GM23338 (cell line): ENCODE measurements at regions not wholly inside any gene's neighbourhood (a gene's known extent, or its start where the extent isn't known, plus 50 kb on each side); places are given as distances from the start of the nearest gene placed in this dataset.

Experiments
- ATAC-seq: fragments of 200-7000 bp; cut with Tn5 transposase; 3 replicates; pipeline ENCODE4 v1.9.1; 2020
- DNase-seq: peaks from one replicate; pipeline ENCODE4 v3.0.0-alpha.2; 2015; ENCODE audit warnings: low spot score
- H2AFZ ChIP-seq: fragments of 200-600 bp; sonication (generic); 2 replicates; pipeline ENCODE4 v1.8.0; 2016; ENCODE audit warnings: antibody characterized with exemption, mild to moderate bottlenecking, moderate library complexity
- H3F3A ChIP-seq: fragments of 200-600 bp; sonication (generic); replicated peaks from 2 replicates; pipeline ENCODE4 v1.8.0; 2017; ENCODE audit warnings: antibody characterized with exemption, mixed run types, low read depth
- H3K27ac ChIP-seq: fragments of 200-600 bp; sonication (generic); 2 replicates; pipeline ENCODE4 v1.6.1; 2016; ENCODE audit warnings: low read depth
- H3K27me3 ChIP-seq: fragments of 200-600 bp; sonication (generic); 2 replicates; pipeline ENCODE4 v1.8.0; 2016; ENCODE audit warnings: mild to moderate bottlenecking, mixed run types, moderate library complexity; ENCODE audit not compliant: insufficient read depth
- H3K36me3 ChIP-seq: fragments of 200-600 bp; sonication (generic); 2 replicates; pipeline ENCODE4 v1.8.0; 2016; ENCODE audit warnings: mild to moderate bottlenecking; ENCODE audit not compliant: insufficient read depth
- H3K4me1 ChIP-seq: fragments of 200-600 bp; sonication (generic); 2 replicates; pipeline ENCODE4 v1.8.0; 2016; ENCODE audit warnings: mild to moderate bottlenecking, moderate library complexity; ENCODE audit not compliant: insufficient read depth
- H3K4me2 ChIP-seq: fragments of 200-600 bp; sonication (generic); 2 replicates; pipeline ENCODE4 v1.7.1; 2017; ENCODE audit warnings: mixed run types
- H3K4me3 ChIP-seq: fragments of 200-600 bp; sonication (generic); 2 replicates; pipeline ENCODE4 v1.6.1; 2016; ENCODE audit warnings: mixed run types
- H3K79me2 ChIP-seq: fragments of 200-600 bp; sonication (generic); replicated peaks from 2 replicates; pipeline ENCODE4 v1.8.0; 2017; ENCODE audit warnings: mild to moderate bottlenecking; ENCODE audit not compliant: insufficient read depth
- H3K9me2 ChIP-seq: fragments of 200-600 bp; sonication (generic); 2 replicates; pipeline ENCODE4 v1.8.0; 2017; ENCODE audit not compliant: insufficient read depth
- H4K20me1 ChIP-seq: fragments of 200-600 bp; sonication (generic); replicated peaks from 2 replicates; pipeline ENCODE4 v1.8.0; 2017; ENCODE audit warnings: mild to moderate bottlenecking; ENCODE audit not compliant: insufficient read depth
- H3K27ac Mint-ChIP-seq: 2 replicates; pipeline ENCODE4 v1.8.0; 2020; ENCODE audit warnings: inconsistent platforms, mild to moderate bottlenecking, moderate library complexity, mixed read lengths
- H3K27me3 Mint-ChIP-seq: 3 replicates; pipeline ENCODE4 v1.8.0; 2022; ENCODE audit warnings: low read depth, mild to moderate bottlenecking, moderate library complexity, mixed read lengths, inconsistent platforms; ENCODE audit not compliant: insufficient read depth, poor library complexity
- H3K36me3 Mint-ChIP-seq: 3 replicates; pipeline ENCODE4 v1.8.0; 2021; ENCODE audit warnings: low read depth, mild to moderate bottlenecking, inconsistent platforms, moderate library complexity, mixed read lengths
- H3K4me1 Mint-ChIP-seq: 3 replicates; pipeline ENCODE4 v1.8.0; 2020; ENCODE audit warnings: mild to moderate bottlenecking, inconsistent platforms, mixed read lengths
- H3K4me3 Mint-ChIP-seq: 3 replicates; pipeline ENCODE4 v1.8.0; 2021; ENCODE audit warnings: moderate library complexity, mild to moderate bottlenecking, inconsistent platforms, mixed read lengths
- H3K9me3 Mint-ChIP-seq: 3 replicates; pipeline ENCODE4 v1.8.0; 2020; ENCODE audit warnings: moderate library complexity, mild to moderate bottlenecking, inconsistent platforms, mixed read lengths
- CREB1 ChIP-seq: fragments of 250-450 bp; sonication (Bioruptor Pico); IDR thresholded peaks from 2 replicates; pipeline ENCODE4 v1.5.0; 2020; ENCODE audit warnings: low read depth, mild to moderate bottlenecking, moderate library complexity
- CTCF ChIP-seq, 2 experiments: fragments of 200-600 bp in 1 of 2; sonication (generic) in 1 of 2; conservative IDR thresholded peaks; 2 replicates each; pipeline versions ENCODE4 v1.5.1 to v1.6.1; 2016 to 2017; ENCODE audit warnings: antibody characterized with exemption in 2 of 2, low read depth in 2 of 2, mild to moderate bottlenecking in 2 of 2, moderate library complexity in 1 of 2
- ETS1 ChIP-seq: IDR thresholded peaks from 2 replicates; pipeline ENCODE4 v1.6.1; 2016; ENCODE audit warnings: antibody characterized with exemption
- EZH2 ChIP-seq: fragments of 200-600 bp; sonication (generic); IDR thresholded peaks from one replicate; pipeline ENCODE4 v1.8.0; 2017; ENCODE audit warnings: antibody characterized with exemption, mild to moderate bottlenecking, low read depth; ENCODE audit not compliant: unreplicated experiment
- EZH2phosphoT487 ChIP-seq: fragments of 200-600 bp; sonication (generic); IDR thresholded peaks from one replicate; pipeline ENCODE4 v1.8.1; 2018; ENCODE audit warnings: antibody characterized with exemption; ENCODE audit not compliant: unreplicated experiment
- JUNB ChIP-seq: IDR thresholded peaks from one replicate; pipeline ENCODE4 v1.6.1; 2016; ENCODE audit warnings: antibody characterized with exemption; ENCODE audit not compliant: unreplicated experiment
- NANOG ChIP-seq: IDR thresholded peaks from 2 replicates; pipeline ENCODE4 v1.6.1; 2016; ENCODE audit warnings: antibody characterized with exemption, borderline replicate concordance
- POLR2AphosphoS5 ChIP-seq: IDR thresholded peaks from 2 replicates; pipeline ENCODE4 v1.6.1; 2016; ENCODE audit warnings: antibody characterized with exemption, low read depth
- REST ChIP-seq: IDR thresholded peaks from one replicate; pipeline ENCODE4 v1.6.1; 2018; ENCODE audit warnings: antibody characterized with exemption; ENCODE audit not compliant: unreplicated experiment
- STAT1 ChIP-seq: IDR thresholded peaks from one replicate; pipeline ENCODE4 v1.6.1; 2016; ENCODE audit warnings: antibody characterized with exemption; ENCODE audit not compliant: unreplicated experiment
- ZNF114 ChIP-seq: fragments of 250-450 bp; sonication (Bioruptor Pico); IDR thresholded peaks from 2 replicates; pipeline ENCODE4 v1.5.0; 2020; ENCODE audit warnings: mild to moderate bottlenecking, moderate library complexity
- ZNF331 ChIP-seq: fragments of 250-450 bp; sonication (Bioruptor Pico); IDR thresholded peaks from 2 replicates; pipeline ENCODE4 v1.5.0; 2020; ENCODE audit warnings: low read depth, mild to moderate bottlenecking, moderate library complexity
- ZNF462 ChIP-seq: fragments of 250-450 bp; sonication (Bioruptor Pico); IDR thresholded peaks from 2 replicates; pipeline ENCODE4 v1.5.0; 2020; ENCODE audit warnings: mild to moderate bottlenecking, moderate library complexity

GRCh38 chr5:107254902-107255234, 415.9 kb downstream of the EFNA5 start:
- Mint-ChIP-seq H3K9me3 (no peaks in the 10 kb centered on the region), H3K36me3 (no peaks in the 10 kb centered on the region; the same call in 2 of the 3 replicates), H3K27ac (no peak overlapping the region), H3K4me1 (no peaks in the 10 kb centered on the region), H3K4me3 (no peak overlapping the region), H3K27me3 (peaks cover 1% of the 10 kb centered on the region)
- Histone ChIP-seq H3K27ac (no peak overlapping the region), H3K79me2 (no peaks in the 10 kb centered on the region), H3K9me2 (0 out of 2 replicates have a peak, but pooled peaks cover 17% of the 10 kb centered on the region), H3K27me3 (no peaks in the 10 kb centered on the region), H3K4me2 (no peak overlapping the region), H3K36me3 (no peaks in the 10 kb centered on the region), H3K4me1 (no peaks in the 10 kb centered on the region), H3F3A (no peaks in the 10 kb centered on the region), H2AFZ (peak overlapping the region; percentile 28; the same call in 1 of the 2 replicates), H4K20me1 (no peaks in the 10 kb centered on the region), H3K4me3 (no peak overlapping the region)
- ATAC-seq (no peak), DNase-seq (no peak)
- TF ChIP-seq POLR2AphosphoS5 (no peak), REST (no peak), CREB1 (CRISPR knock-in tag) (no peak), EZH2 (no peak), ETS1 (no peak), JUNB (no peak), CTCF (conservative IDR thresholded peaks at IDR 0.05; ENCODE audit: low read depth in 2 of 2) (no peak), ZNF331 (CRISPR knock-in tag) (no peak), ZNF462 (CRISPR knock-in tag) (no peak), NANOG (no peak), EZH2phosphoT487 (no peak), ZNF114 (CRISPR knock-in tag) (no peak), STAT1 (no peak)
